ENCODE measurements at regions not wholly inside any gene's neighbourhood (a gene's known extent, or its start where the extent isn't known, plus 50 kb on each side); places are given as distances from the start of the nearest gene placed in this dataset.

DNA sequence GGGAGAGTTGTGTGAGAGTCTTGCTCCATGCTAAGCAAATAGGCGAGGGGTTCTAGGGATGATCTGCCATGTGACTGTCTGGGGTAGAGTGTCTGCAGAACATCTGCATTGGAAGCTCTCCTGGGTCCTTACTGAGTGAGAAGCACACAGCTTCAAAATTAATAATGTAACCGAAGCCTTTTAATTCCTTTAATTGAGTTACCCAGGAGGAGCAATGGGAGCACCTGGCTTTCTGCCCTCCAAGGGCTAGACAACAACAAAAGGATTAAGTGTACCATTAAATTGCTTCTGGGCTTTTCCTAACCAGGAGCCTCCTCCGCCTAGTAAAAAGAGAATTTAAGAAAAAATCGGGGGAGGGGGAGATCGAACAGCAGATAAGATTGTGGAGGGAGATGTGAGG, 102.0 kb upstream of the TBX20 start:
- TF ChIP-seq, protein P1, sequence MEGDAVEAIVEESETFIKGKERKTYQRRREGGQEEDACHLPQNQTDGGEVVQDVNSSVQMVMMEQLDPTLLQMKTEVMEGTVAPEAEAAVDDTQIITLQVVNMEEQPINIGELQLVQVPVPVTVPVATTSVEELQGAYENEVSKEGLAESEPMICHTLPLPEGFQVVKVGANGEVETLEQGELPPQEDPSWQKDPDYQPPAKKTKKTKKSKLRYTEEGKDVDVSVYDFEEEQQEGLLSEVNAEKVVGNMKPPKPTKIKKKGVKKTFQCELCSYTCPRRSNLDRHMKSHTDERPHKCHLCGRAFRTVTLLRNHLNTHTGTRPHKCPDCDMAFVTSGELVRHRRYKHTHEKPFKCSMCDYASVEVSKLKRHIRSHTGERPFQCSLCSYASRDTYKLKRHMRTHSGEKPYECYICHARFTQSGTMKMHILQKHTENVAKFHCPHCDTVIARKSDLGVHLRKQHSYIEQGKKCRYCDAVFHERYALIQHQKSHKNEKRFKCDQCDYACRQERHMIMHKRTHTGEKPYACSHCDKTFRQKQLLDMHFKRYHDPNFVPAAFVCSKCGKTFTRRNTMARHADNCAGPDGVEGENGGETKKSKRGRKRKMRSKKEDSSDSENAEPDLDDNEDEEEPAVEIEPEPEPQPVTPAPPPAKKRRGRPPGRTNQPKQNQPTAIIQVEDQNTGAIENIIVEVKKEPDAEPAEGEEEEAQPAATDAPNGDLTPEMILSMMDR (conservative IDR thresholded peaks at IDR 0.05 in 1 of 2, IDR thresholded peaks at IDR 0.05 in 1 of 2; ENCODE audit: extremely low read depth in 1 of 2, insufficient read depth in 1 of 2, low read depth in 1 of 2, low read length in 2 of 2) = no peak
- no peak for TF ChIP-seq EZH2 (IDR thresholded peaks at IDR 0.05; ENCODE audit: borderline replicate concordance, low read length)

Measured in mammary epithelial cell (primary cell).